ENCODE measurements at regions not wholly inside any gene's neighbourhood (a gene's known extent, or its start where the extent isn't known, plus 50 kb on each side); places are given as distances from the start of the nearest gene placed in this dataset.
"Not testable (repeated sequence)": the region's sequence is repeated elsewhere in the genome, so short reads cannot be mapped to it uniquely, and the experiment has no call there.

DNA sequence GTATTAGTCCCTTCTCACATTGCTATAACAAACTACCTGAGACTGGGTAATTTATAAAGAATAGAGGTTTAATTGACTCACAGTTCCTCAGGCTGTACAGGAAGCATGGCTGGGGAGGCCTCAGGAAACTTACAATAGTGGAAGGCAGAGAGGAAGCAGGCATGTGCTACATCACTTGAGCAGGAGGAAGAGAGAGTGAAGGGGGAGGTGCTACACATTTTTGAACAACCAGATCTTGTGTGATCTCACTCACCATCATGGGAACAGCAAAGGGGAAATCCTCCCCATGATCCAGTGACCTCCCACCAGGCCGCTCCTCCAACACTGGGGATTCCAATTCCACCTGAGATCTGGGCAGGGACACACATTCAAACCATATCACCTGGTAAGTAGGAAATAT lies 630.6 kb downstream of the QKI start:
- no peak for DNase-seq

DNA sequence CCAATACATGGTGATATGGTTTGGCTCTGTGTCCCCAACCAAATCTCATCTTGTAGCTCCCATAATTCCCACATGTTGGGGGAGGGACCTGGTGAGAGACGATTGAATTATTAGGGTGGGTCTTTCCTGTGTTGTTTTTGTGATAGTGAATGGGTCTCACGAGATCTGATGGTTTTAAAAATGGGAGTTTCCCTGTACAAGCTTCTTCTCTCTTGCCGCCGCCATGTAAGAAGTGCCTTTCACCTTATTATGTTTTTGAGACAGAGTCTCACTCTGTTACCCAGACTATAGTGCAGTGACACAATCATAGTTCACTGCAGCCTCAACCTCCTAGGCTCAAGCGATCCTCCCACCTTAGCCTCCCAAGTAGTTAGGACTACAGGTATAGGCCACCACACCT lies 629.1 kb downstream of the QKI start:
- DNase-seq, result not testable (repeated sequence)

DNA sequence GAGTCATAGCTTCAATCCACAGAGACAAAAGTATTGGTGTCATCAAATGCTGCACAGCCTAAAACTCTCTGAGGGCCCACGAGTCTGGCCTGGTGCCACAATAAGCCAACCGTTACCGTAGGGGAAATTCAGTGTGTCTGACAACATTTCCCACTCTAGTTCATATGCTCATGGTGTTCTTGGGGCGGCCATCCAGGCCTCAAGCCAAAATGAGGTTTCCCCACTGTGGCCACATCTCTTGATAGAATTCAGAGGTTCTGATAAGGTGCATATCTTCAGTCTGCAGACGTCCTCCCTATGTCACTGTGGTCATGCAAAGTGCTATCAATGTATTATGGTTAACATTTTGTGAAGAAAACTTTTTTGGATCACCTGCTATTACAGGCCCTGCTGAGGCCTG lies 627.7 kb downstream of the QKI start:
- no peak for DNase-seq

DNA sequence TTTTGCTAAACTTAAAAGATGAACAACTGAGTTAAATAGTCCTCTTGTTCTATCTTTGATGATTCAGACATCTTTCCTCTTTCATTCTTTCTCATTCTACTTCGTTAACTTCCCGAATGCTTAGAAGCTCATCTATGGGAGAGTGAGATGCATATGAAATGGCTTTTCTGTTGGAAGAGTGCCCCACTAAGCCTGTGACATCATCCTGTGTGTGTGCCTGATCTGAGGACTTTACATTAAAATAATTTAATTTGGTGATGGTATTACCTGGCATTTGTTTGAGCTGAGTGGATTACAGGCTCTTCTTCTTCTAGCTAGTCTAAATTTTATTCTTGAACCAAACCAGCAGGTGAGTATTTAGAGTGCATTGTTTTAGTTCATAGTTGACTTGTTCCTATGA lies 626.5 kb downstream of the QKI start:
- DNase-seq, result no peak

DNA sequence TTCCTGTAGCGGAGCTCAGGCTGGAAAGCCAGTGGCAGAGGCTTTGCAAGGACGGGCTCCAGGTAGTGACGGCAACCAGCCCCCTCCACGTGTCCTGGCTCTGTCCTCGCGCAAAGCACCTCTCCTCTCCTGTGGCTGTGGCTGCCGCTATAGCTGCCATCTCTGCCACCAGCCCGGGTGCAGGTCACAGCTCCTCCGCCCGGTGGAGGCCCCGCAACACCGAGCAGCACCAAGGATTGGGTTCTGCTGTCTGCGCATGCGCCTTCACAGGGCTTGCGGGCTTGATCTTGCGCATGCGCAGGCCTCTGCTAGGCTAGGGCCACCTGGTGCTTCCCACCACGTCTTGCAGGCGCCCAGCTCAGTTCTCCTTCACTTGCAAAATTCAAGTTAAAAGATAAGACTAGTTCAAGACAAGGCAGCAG lies 625.4 kb downstream of the QKI start:
- peak; percentile 4 for DNase-seq

DNA sequence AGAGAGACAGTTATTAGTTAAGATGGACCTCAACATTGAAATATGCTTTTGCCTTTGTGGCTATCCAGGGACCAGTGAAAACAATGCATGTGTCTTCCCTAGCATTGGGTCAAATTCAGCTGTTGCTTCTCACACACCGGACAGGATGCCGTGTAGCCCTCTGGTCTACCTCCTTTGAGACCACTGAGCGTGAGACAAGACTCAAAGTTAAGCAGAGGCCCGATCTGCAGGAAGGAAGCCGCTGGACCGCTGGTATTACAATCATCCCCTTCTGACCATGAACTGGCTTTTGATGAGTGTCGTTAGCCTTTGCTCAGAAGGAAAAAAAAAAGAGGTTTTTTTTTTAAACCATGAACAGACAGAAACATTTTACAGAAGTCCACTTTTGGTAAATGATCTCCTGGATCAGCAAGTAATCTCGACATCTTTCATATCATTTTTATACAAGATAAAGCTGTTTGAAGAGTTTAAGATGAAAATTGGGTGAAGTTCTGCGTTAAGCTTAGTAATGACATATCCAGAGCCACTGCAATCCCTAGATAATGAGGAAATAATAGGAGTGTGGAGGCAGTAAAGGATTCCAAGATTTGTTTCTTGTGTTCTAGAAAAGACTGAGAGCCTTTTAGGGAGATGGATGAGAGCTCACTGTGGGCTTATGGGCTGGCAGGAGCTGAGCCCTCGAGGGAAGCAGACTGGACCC lies 622.8 kb downstream of the QKI start:
- DNase-seq, result no peak

DNA sequence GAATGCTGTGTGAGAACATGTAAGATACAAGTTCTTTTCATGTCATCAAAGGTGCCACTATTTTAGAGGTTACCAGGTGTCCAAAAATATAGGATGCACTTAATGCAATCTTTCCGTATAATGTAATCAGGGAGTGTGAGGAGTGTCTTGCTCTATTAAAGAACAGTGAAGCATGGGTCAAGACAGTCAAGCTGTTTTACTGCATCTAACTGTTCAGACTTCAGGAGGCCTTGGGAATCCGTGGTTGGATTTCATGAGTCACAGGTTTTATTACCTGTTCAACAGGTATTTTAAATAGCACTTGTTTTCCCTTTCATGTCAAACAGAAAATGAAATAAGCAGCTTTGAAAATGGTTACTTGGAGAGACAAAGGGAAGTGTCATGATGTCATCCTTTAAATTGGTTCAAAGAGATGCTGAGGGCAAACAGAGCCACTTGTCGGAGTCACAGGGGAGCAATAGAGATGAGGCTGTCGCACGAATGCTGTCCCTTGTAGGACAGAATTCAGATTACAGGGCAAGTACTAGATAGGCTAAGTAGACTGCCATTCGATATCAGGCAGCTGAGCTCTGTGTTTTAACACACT lies 621.5 kb downstream of the QKI start:
- DNase-seq, result no peak

DNA sequence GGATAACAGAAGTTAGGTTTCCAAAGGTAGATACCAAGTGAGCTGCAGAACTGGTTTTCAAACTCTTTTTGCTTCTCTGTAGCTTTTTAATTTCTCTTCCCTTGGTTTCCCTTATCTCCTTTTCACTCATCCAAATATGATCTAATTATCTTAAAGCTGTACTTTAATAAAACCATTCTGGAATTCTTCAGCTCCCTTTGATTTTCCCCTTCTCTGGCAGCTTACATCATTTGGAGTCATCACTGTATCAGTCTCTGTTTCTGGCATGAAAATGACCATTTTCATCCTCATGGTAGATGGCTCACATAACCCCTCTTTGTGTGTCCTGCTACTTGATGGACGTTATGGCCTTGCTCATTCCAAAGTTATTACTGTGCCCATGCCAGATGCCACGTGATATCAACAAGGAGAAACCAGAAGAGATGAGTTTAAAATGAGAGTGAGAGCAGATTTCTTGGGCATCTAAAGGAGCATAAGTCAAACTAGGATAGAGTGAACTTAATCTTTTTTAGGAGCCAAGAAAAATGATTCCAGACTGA lies 620.2 kb downstream of the QKI start:
- DNase-seq, result no peak

DNA sequence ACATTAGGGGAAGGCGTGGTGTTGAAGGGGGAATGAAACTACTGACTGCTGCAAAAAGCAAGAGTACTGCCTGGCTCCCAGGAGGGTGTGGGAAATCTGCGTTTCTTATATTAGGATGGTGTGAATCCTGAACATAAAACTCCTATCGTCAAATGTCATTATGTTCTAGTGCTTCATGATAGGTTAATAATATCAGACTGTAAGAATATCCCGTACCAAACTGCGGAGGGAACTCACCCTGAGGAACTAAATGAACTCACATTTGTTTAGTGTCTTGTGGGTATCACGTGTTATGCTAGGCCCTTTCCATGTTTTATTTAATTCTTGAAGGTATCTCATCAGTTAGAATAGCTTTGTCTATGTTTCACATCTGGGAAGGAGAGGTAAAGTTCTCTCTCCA lies 610.7 kb downstream of the QKI start:
- no peak for DNase-seq

DNA sequence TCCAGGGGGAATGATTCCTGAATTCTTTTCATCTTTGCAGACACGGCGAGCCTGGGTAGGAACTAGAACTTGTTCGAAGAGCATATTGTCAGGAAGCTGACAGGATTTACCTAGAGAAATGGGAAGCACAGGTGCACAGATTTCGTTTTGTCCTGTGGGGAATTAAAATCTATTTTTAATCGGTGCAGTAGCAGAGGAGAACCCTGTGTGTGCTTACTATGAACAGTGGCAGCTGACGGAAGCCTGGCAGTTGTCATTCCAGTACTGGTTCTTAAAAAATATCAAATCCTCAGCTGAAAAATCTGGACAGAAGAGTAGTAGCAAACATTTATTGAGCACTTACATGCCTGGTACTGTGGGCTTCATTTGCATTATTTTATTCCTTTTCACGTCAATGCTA lies 609.0 kb downstream of the QKI start:
- no peak for DNase-seq

DNA sequence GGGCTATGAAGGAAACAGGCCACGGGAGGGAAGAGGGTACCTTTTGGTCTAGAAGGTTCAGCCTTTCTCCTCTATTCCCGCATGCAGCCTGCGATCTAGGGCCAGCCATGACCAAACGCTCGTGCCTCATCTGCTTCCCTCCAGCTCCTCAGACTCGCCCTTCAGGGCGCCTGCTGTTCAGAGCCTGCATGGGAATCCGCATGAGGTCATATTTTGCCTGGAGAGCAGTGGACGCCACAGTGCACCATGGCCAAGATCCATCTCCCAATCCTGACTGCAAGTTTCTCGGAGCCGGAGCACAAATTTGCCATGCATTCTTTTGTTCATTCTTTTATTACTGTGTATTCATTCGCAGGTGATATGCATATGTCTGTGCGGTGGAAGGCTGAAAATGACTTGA lies 608.1 kb downstream of the QKI start:
- DNase-seq, result no peak

DNA sequence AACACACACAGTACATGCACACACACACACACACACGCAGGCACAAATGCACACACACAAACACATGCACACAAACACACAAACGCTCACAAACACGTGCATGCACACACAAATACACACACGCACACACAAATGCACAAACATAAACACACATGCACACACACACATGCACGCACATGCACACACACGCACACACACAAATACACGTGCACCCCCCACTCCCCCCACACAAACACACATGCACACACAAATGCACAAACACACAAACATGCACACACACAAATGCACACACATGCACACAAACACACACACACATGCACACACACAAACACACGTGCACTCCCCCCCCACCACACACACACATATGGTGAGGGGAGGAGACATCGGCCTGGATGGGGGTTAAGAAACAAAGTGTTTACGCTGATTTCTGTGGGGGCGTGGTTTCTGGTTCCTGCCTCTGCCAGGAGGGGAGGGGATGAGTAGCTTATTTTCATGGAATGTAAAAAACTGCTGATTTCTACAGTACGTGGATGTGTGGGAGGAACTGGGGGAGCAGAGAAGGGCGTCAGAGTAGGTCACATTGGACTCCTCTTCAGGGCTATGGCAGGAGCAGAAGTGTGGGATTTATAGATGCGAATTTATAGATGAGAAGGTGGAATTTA lies 607.2 kb downstream of the QKI start:
- no peak for DNase-seq

DNA sequence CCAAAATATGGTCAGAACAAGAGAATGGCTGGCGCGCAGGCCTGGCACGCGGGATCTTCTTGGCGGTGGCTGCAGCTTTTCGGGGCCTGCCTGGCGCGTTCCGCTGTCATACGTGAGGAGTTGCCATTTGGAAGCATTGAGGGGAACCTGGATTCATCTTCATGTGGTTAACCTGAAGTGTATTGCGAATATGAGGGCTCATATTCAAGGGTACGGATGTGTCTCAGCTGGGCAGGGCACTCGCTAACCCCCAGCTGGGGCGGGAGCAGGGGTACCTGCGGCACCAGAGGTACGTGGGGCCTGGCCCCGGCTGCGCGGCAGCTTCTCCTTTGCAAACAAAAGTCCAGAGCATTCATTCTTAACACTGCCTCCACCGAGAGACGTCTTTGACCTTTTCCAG lies 605.6 kb downstream of the QKI start:
- DNase-seq, result no peak

DNA sequence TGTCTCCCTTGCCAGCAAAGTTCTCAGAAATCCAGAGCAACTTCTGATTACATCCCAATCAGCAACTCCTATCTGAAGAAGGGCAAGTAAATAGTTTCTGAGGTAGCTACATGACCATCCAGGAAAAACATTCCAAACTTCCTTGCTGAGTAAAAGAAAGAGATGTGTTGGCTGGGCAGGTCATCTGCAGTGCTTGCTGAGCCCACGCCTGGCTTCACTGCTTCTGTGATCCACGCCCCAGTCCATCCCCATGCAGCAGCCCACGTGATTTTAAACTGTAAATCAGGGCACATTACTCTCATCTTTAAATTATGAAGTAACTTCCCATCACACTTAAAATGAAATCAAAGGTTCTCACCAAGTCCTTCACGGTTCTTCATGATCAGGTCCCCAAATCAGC lies 603.6 kb downstream of the QKI start:
- DNase-seq, result no peak

DNA sequence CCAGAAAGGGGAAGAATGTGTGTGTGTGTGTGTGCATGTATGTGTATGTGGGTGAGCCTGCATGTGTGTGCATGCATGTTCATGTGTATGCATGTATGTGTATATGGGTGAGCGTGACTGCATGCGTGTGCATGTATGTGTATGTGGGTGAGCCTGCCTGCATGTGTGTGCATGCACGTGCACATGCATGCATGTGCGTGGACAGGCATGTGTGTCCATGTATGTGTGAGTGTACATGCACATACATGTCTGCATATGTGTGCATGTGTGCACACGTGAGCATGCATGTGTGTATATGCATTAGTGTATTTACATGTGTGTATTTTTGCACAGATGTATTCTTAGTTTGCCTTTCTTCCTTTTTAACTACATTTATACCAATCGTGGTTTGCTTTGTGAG lies 601.5 kb downstream of the QKI start:
- no peak for DNase-seq

DNA sequence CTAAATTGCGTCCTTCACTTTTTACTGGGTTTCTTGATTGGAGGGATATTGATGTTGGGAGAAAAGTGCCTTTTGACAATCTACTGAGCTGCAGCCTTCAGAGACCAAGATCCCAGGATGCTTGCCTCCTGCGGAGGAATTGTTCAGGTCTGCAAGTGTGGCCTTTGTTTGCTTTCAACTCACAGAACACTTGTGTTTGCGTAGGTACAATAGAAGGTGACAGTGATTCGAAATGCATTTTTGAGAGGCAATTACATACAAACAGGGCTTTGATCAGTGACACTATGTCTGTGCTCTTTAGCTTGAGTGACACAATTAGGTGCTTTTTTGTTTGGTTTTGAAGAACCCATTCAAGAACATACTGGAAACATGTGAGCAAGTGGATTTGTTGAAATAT lies 600.6 kb downstream of the QKI start:
- DNase-seq, result no peak

DNA sequence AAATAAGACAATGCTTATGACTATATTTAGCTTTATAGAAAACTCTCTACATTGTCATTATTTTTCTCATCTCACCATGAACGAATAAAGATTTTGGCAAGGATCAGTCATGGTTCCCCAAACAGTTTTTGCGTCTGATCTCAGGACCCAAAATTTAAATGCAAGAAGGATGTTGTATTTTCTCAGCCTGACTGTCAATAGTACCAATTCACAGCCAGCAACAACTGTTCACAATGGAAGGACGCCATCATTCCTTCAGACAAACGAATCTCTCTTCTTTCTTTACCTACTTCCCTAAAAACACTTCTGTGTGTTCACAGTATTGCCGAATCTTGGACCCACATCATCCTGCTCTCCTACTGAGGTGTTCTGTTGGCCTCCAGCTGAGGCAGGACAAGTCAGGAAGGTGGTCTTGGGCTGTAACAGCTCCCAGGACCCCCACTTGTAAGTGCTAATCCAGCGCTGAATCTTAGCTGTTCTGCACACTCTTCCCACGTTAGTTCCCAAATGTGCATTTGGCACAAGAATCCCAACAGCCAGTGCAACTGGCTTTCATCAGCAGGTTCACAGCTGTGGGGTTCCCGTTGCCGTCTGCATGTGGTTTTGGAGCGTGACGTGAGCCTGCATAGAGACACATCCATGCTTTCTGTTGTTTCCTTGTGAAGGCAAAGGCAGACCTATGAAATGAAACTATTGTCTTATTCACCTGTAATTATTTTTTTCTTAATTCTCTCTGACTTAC lies 600.0 kb downstream of the QKI start:
- no peak for DNase-seq

DNA sequence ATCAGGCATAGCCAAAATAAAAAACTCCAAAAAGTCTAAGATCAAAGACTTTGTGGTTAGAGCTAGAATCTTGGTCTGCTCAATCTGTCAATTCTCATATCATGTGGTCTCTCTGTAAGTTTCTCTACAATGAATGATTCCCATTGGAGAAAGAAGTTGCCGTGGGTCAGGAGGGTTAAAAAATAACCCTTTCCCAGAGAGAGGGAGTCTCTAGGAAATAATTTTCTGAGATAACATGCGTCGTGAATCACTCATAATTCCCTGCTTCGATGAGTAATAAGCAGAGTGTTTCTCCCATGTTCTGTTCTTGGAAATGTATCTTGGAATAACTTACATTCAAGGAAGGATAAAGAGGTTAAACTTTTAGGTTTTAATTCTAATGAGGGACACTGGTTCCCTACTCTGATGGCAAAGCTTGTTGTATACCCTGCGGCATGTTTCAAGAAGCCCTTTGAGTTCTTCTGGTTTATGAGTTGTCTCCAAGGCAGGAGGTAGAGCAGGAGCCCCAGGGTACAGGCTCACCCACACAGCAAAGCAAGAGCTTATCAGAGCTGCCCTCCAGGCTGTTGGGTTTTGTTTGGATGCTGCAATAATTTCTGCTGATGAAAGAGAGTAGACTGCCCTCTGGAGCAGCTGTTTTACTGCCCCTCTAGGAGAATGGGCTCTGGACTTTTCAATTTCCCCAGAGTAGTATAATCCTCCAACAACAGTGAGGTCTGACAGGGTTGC lies 599.1 kb downstream of the QKI start:
- no peak for DNase-seq

DNA sequence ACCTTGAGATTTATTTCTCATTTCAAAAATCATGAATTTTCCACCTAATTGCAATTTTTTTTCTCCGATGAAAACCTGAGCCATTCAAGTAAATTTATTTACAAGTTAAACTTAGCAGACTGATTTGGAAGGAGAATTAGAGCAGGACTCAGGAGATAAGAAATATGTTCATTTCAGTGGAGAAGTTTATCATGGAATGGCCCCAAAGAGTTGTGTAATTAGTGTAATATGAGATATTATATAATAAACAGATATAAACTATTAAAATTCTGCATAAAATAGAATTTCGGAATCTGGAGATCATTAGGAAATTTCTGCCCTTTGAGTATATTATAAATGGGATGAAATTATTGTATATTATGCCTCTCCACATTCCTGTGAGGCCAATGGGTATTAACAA lies 596.8 kb downstream of the QKI start:
- DNase-seq, result no peak

DNA sequence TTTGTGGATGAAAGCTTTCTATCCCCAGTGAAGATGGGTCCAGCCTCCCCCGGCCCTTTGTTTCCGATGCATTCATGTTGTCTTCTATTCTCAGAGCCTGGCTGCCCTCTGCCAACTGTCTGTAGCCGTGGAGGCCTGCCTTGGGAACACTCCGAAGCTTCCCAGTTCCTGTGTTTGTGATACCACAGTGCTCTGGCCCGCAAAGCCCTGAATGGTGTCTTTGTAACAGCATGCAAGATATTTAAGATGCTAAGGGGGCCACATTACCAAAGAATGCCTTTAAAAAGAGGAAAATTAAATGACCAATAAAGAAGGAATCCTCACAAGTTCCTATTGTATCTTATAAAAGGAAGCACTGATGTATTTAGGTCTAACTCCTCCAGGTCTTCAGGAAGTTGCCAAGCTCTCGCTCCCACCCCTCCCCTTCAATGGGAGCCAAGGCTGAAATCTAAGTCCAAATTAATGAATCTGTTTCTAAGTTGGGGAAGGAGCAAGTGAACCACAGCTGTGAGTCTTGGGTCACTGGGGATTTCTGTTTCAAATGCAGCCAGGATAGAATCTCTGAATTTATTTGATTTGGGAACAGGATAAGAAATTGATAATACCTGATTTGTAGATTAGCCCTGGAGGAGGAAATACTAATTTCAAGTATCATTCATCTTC lies 596.1 kb downstream of the QKI start:
- DNase-seq, result no peak

DNA sequence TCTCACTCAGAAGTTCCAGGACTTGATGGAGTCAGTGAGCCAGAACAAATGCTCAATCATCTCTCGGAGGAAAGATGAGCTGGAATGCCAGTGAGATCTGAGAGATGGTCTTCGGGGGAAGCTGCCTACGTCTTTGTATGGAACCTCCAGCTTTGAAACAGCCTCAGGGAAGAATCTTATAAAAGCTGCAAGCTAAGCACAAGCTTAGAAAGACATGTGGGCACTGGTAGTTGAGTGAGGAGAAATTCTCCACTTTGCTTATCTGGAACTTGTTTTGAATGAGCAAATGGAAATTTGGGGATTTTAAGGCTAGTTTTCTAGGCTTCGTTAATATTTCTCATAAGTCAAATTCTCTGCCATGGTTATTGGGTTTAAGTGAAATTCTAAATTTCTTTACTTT lies 594.4 kb downstream of the QKI start:
- no peak for DNase-seq

DNA sequence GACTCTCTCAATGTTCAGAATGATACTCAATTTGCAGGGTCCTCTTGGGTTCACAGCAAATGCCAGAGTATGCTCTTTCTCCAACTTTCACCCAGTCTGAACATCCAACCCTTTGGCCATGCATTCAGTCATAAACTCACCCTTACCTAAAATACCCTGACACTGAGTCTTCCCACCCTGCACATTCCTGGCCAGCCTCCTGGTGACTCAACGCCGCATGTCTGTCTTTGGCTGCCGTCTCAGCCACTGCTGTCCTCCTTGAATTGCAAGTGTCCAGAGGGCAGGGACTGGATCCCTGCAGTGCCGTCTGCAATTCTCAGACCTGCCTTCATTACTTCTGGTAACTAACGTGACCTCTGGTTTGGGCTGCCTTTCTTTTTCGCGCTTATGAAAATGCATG lies 593.4 kb downstream of the QKI start:
- no peak for DNase-seq
